HEK293 (cell line): ENCODE measurements at regions not wholly inside any gene's neighbourhood (a gene's known extent, or its start where the extent isn't known, plus 50 kb on each side); places are given as distances from the start of the nearest gene placed in this dataset.

ENCODE experiments used
- CTCF ChIA-PET: fragments of 350-600 bp; formaldehyde crosslinking; extraction: SDS; loops from one replicate; lab custom pipeline; 2021; ENCODE audit warnings: antibody characterized with exemption; lab: Yijun Ruan, JAX
- POLR2A ChIA-PET: fragments of 300-600 bp; formaldehyde crosslinking; extraction: SDS; loops from one replicate; lab custom pipeline; 2020; ENCODE audit warnings: antibody characterized with exemption, inconsistent platforms; lab: Yijun Ruan, JAX
- H3K27ac ChIP-seq: fragments of 200-500 bp; sonication (Bioruptor generic); 2 replicates; pipeline ENCODE4 v1.5.1; 2014; ENCODE audit warnings: low read depth, low read length, control low read depth, inconsistent platforms; ENCODE audit errors: extremely low read depth
- H3K36me3 ChIP-seq, 2 experiments: fragments of 200-500 bp in 1 of 2; sonication (Bioruptor generic) in 1 of 2; 1 replicate in 1 of 2; 2 replicates in 1 of 2; pipeline ENCODE4 v1.5.1; 2014 to 2017; ENCODE audit warnings: inconsistent platforms in 2 of 2, low read length in 2 of 2; ENCODE audit not compliant: control insufficient read depth in 2 of 2, insufficient read depth in 1 of 2
- H3K4me1 ChIP-seq: fragments of 200-500 bp; sonication (Bioruptor generic); 2 replicates; pipeline ENCODE4 v1.5.1; 2014; ENCODE audit warnings: mild to moderate bottlenecking, low read length, inconsistent platforms; ENCODE audit not compliant: control insufficient read depth, insufficient read depth
- H3K4me3 ChIP-seq: 2 replicates; pipeline ENCODE4 v1.5.1; 2011; ENCODE audit warnings: low read depth, mild to moderate bottlenecking, control low read depth, low read length, moderate library complexity
- H3K9me3 ChIP-seq: fragments of 200-500 bp; sonication (Bioruptor generic); 2 replicates; pipeline ENCODE4 v1.5.1; 2014; ENCODE audit warnings: low read depth, low read length, inconsistent platforms; ENCODE audit not compliant: control insufficient read depth, insufficient read depth
- FEZF1 ChIP-seq: fragments of 450-650 bp; formaldehyde crosslinking; IDR thresholded peaks from 2 replicates; pipeline ENCODE4 v1.5.1; 2016; ENCODE audit warnings: missing biosample characterization, missing genetic modification characterization
- GLIS1 ChIP-seq: fragments of 450-650 bp; formaldehyde crosslinking; IDR thresholded peaks from 2 replicates; pipeline ENCODE4 v1.5.1; 2016; ENCODE audit warnings: missing biosample characterization, missing genetic modification characterization
- HOXD13 ChIP-seq: sonication (generic); formaldehyde crosslinking; IDR thresholded peaks from 2 replicates; pipeline ENCODE4 v1.8.0; 2022; ENCODE audit warnings: missing genetic modification reagents, borderline replicate concordance
- KLF9 ChIP-seq: fragments of 450-650 bp; formaldehyde crosslinking; IDR thresholded peaks from 2 replicates; pipeline ENCODE4 v1.5.1; 2016; ENCODE audit warnings: missing biosample characterization, missing genetic modification characterization, low read depth
- PRDM1 ChIP-seq: fragments of 450-650 bp; formaldehyde crosslinking; IDR thresholded peaks from 2 replicates; pipeline ENCODE4; 2016; ENCODE audit warnings: missing biosample characterization, missing genetic modification characterization
- PRDM6 ChIP-seq: fragments of 450-650 bp; formaldehyde crosslinking; IDR thresholded peaks from 2 replicates; pipeline ENCODE4 v1.5.1; 2017; ENCODE audit warnings: missing biosample characterization, missing genetic modification characterization
- SP2 ChIP-seq: fragments of 450-650 bp; formaldehyde crosslinking; IDR thresholded peaks from 2 replicates; pipeline ENCODE4 v1.5.1; 2016; ENCODE audit warnings: missing biosample characterization, missing genetic modification characterization
- SP7 ChIP-seq: fragments of 450-650 bp; formaldehyde crosslinking; IDR thresholded peaks from 2 replicates; pipeline ENCODE4 v1.5.1; 2016; ENCODE audit warnings: missing biosample characterization, missing genetic modification characterization
- TRIM28 ChIP-seq: IDR thresholded peaks from 2 replicates; pipeline ENCODE4 v1.6.1; 2011; ENCODE audit warnings: low read length, control low read depth, borderline replicate concordance
- WT1 ChIP-seq: fragments of 450-650 bp; formaldehyde crosslinking; IDR thresholded peaks from 2 replicates; pipeline ENCODE4 v1.5.1; 2016; ENCODE audit warnings: missing biosample characterization, missing genetic modification characterization
- ZBTB10 ChIP-seq: fragments of 450-650 bp; formaldehyde crosslinking; IDR thresholded peaks from 2 replicates; pipeline ENCODE4 v1.5.1; 2016; ENCODE audit warnings: missing biosample characterization, missing genetic modification characterization
- ZBTB48 ChIP-seq: fragments of 450-650 bp; formaldehyde crosslinking; IDR thresholded peaks from 2 replicates; pipeline ENCODE4 v1.5.1; 2016; ENCODE audit warnings: missing biosample characterization, missing genetic modification characterization
- ZFP3 ChIP-seq: fragments of 450-650 bp; formaldehyde crosslinking; IDR thresholded peaks from 2 replicates; pipeline ENCODE4 v1.5.1; 2016; ENCODE audit warnings: low read depth, missing biosample characterization, missing genetic modification characterization
- ZNF121 ChIP-seq: fragments of 450-650 bp; formaldehyde crosslinking; IDR thresholded peaks from 2 replicates; pipeline ENCODE4 v1.5.1; 2016; ENCODE audit warnings: missing biosample characterization, missing genetic modification characterization
- ZNF19 ChIP-seq: fragments of 450-650 bp; formaldehyde crosslinking; IDR thresholded peaks from 2 replicates; pipeline ENCODE4; 2016; ENCODE audit warnings: missing biosample characterization, missing genetic modification characterization, low read depth
- ZNF26 ChIP-seq: fragments of 450-650 bp; formaldehyde crosslinking; IDR thresholded peaks from 2 replicates; pipeline ENCODE4 v1.5.1; 2016; ENCODE audit warnings: missing biosample characterization, missing genetic modification characterization
- ZNF311 ChIP-seq: fragments of 450-650 bp; formaldehyde crosslinking; IDR thresholded peaks from 2 replicates; pipeline ENCODE4 v1.5.1; 2017; ENCODE audit warnings: missing biosample characterization, missing genetic modification characterization, borderline replicate concordance
- ZNF391 ChIP-seq: fragments of 450-650 bp; formaldehyde crosslinking; IDR thresholded peaks from 2 replicates; pipeline ENCODE4 v1.5.1; 2016; ENCODE audit warnings: low read depth, missing biosample characterization, missing genetic modification characterization, borderline replicate concordance
- ZNF514 ChIP-seq: fragments of 450-650 bp; formaldehyde crosslinking; IDR thresholded peaks from 2 replicates; pipeline ENCODE4 v1.5.1; 2016; ENCODE audit warnings: missing biosample characterization, missing genetic modification characterization
- ZNF548 ChIP-seq: fragments of 450-650 bp; formaldehyde crosslinking; IDR thresholded peaks from 2 replicates; pipeline ENCODE4 v1.5.1; 2016; ENCODE audit warnings: missing biosample characterization, missing genetic modification characterization
- ZNF549 ChIP-seq: fragments of 450-650 bp; IDR thresholded peaks from 2 replicates; pipeline ENCODE4 v1.5.1; 2018; ENCODE audit warnings: missing biosample characterization, missing genetic modification characterization, mild to moderate bottlenecking, inconsistent platforms, moderate library complexity
- ZNF600 ChIP-seq: fragments of 450-650 bp; formaldehyde crosslinking; IDR thresholded peaks from 2 replicates; pipeline ENCODE4 v1.5.1; 2016; ENCODE audit warnings: missing biosample characterization, missing genetic modification characterization
- ZNF626 ChIP-seq: fragments of 450-650 bp; sonication (Bioruptor Pico); formaldehyde crosslinking; IDR thresholded peaks from 2 replicates; pipeline ENCODE4 v1.5.1; 2018; ENCODE audit warnings: missing biosample characterization, missing genetic modification characterization, inconsistent platforms
- ZNF629 ChIP-seq: fragments of 450-650 bp; formaldehyde crosslinking; IDR thresholded peaks from 2 replicates; pipeline ENCODE4 v1.5.1; 2017; ENCODE audit warnings: missing biosample characterization, missing genetic modification characterization
- ZNF664 ChIP-seq: fragments of 450-650 bp; formaldehyde crosslinking; IDR thresholded peaks from 2 replicates; pipeline ENCODE4 v1.5.1; 2016; ENCODE audit warnings: missing biosample characterization, missing genetic modification characterization
- ZNF707 ChIP-seq: fragments of 450-650 bp; formaldehyde crosslinking; IDR thresholded peaks from 2 replicates; pipeline ENCODE4 v1.5.1; 2016; ENCODE audit warnings: missing biosample characterization, missing genetic modification characterization
- ZNF785 ChIP-seq: fragments of 450-650 bp; formaldehyde crosslinking; IDR thresholded peaks from 2 replicates; pipeline ENCODE4 v1.5.1; 2016; ENCODE audit warnings: missing biosample characterization, missing genetic modification characterization
- ZNF791 ChIP-seq: fragments of 450-650 bp; formaldehyde crosslinking; IDR thresholded peaks from 2 replicates; pipeline ENCODE4 v1.5.1; 2016; ENCODE audit warnings: missing biosample characterization, missing genetic modification characterization
- TF ChIP-seq, protein P1 (sequence below): fragments of 450-650 bp; formaldehyde crosslinking; IDR thresholded peaks from 2 replicates; pipeline ENCODE4 v1.5.1; 2016; ENCODE audit warnings: missing biosample characterization, missing genetic modification characterization

- H3K4me1 ChIP-seq: peaks cover 5% of the 10 kb centered on the region; the same call in 1 of the 2 replicates
- H3K27ac ChIP-seq: no peak overlapping the region
- ChIA-PET CTCF (no interaction called here), POLR2A (no interaction called here)
- H3K36me3 ChIP-seq: no peaks in the 10 kb centered on the region
- no peaks in the 10 kb centered on the region for H3K9me3 ChIP-seq
- no peak overlapping the region for H3K4me3 ChIP-seq
- no peak for TF ChIP-seq PRDM1 (tag by site-specific recombination)
- peak; percentile 86 for TF ChIP-seq SP7
- no peak for TF ChIP-seq ZNF629 (tag by site-specific recombination)
- no peak for TF ChIP-seq ZNF391 (tag by site-specific recombination)
- peak; percentile 76 for TF ChIP-seq PRDM6 (tag by site-specific recombination)
- no peak for TF ChIP-seq ZFP3
- TF ChIP-seq SP2 (tag by site-specific recombination): no peak
- TF ChIP-seq ZNF19 (tag by site-specific recombination): no peak
- TF ChIP-seq ZNF600: no peak
- TF ChIP-seq ZNF548: no peak
- 0 out of 2 replicates have a peak, but pooled peaks have one; percentile 28 for TF ChIP-seq TRIM28
- TF ChIP-seq ZNF121 (tag by site-specific recombination): no peak
- TF ChIP-seq ZNF311 (tag by site-specific recombination): no peak
- no peak for TF ChIP-seq ZNF707 (tag by site-specific recombination)
- no peak for TF ChIP-seq ZNF26 (tag by site-specific recombination)
- TF ChIP-seq ZBTB10 (tag by site-specific recombination): no peak
- no peak for TF ChIP-seq HOXD13 (CRISPR knock-in tag)
- TF ChIP-seq ZNF626 (tag by site-specific recombination): no peak
- no peak for TF ChIP-seq ZNF791 (tag by site-specific recombination)
- no peak for TF ChIP-seq WT1 (tag by site-specific recombination)
- TF ChIP-seq ZBTB48 (tag by site-specific recombination): no peak
- TF ChIP-seq, protein P1, sequence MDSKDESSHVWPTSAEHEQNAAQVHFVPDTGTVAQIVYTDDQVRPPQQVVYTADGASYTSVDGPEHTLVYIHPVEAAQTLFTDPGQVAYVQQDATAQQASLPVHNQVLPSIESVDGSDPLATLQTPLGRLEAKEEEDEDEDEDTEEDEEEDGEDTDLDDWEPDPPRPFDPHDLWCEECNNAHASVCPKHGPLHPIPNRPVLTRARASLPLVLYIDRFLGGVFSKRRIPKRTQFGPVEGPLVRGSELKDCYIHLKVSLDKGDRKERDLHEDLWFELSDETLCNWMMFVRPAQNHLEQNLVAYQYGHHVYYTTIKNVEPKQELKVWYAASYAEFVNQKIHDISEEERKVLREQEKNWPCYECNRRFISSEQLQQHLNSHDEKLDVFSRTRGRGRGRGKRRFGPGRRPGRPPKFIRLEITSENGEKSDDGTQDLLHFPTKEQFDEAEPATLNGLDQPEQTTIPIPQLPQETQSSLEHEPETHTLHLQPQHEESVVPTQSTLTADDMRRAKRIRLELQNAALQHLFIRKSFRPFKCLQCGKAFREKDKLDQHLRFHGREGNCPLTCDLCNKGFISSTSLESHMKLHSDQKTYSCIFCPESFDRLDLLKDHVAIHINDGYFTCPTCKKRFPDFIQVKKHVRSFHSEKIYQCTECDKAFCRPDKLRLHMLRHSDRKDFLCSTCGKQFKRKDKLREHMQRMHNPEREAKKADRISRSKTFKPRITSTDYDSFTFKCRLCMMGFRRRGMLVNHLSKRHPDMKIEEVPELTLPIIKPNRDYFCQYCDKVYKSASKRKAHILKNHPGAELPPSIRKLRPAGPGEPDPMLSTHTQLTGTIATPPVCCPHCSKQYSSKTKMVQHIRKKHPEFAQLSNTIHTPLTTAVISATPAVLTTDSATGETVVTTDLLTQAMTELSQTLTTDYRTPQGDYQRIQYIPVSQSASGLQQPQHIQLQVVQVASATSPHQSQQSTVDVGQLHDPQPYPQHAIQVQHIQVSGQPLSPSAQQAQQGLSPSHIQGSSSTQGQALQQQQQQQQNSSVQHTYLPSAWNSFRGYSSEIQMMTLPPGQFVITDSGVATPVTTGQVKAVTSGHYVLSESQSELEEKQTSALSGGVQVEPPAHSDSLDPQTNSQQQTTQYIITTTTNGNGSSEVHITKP: no peak
- no peak for TF ChIP-seq ZNF785 (tag by site-specific recombination)
- no peak for TF ChIP-seq ZNF549 (tag by site-specific recombination)
- 0 out of 2 replicates have a peak, but pooled peaks have one; percentile 11 for TF ChIP-seq FEZF1
- TF ChIP-seq ZNF664: no peak
- no peak for TF ChIP-seq KLF9 (tag by site-specific recombination)
- peak; percentile 61 for TF ChIP-seq GLIS1 (tag by site-specific recombination)
- TF ChIP-seq ZNF514: no peak
Observed at GRCh38 chr1:58862728-58863385, 79.0 kb upstream of the JUN start.
